ENCODE measurements at regions not wholly inside any gene's neighbourhood (a gene's known extent, or its start where the extent isn't known, plus 50 kb on each side); places are given as distances from the start of the nearest gene placed in this dataset.

DNA sequence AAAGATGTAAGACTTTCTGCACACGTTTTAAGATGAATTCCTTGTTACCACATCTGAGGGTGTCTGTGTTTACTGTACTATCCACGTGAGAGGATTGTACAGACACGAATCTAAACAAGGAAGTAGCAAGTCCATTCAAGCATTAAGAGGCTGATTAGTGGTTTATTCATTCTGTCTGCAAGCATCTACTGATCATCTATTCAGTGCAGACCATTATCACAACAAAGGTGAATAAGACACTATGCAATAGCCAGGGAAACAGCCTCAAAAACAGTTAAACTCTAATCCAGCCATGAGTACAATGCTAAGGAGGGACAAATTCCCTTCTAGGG is 111.6 kb upstream of the PZP start:
- no peak for TF ChIP-seq FOSL2 (IDR thresholded peaks at IDR 0.05)
- no peak for TF ChIP-seq FOSL2 (CRISPR knock-in tag; IDR thresholded peaks at IDR 0.05)
- no peak for TF ChIP-seq POLR2A (IDR thresholded peaks at IDR 0.05; ENCODE audit: low read length)
- TF ChIP-seq CEBPB (IDR thresholded peaks at IDR 0.05): no peak
- TF ChIP-seq, protein P1, sequence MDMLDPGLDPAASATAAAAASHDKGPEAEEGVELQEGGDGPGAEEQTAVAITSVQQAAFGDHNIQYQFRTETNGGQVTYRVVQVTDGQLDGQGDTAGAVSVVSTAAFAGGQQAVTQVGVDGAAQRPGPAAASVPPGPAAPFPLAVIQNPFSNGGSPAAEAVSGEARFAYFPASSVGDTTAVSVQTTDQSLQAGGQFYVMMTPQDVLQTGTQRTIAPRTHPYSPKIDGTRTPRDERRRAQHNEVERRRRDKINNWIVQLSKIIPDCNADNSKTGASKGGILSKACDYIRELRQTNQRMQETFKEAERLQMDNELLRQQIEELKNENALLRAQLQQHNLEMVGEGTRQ (IDR thresholded peaks at IDR 0.05): no peak
- TF ChIP-seq RFX5 (IDR thresholded peaks at IDR 0.05): no peak

Measured in A549 (cell line).